Stimulated activated memory B cell treated with anti-CD40 and anti-IgM and Interleukin-4, amounts not matched to agents 10 μg/mL and 1 μg/mL and 100 μg/mL, for 72 hours (primary cell): ENCODE measurements at regions not wholly inside any gene's neighbourhood (a gene's known extent, or its start where the extent isn't known, plus 50 kb on each side); places are given as distances from the start of the nearest gene placed in this dataset.
"Not testable (repeated sequence)": the region's sequence is repeated elsewhere in the genome, so short reads cannot be mapped to it uniquely, and the experiment has no call there.

Experiments used
- ATAC-seq: fragments of 150-1000 bp; cut with Tn5 transposase; 2 replicates; pipeline ENCODE4 v1.10.0; 2021
- H3K27ac Mint-ChIP-seq: one replicate; pipeline ENCODE4 v1.8.0; 2022; ENCODE audit warnings: mild to moderate bottlenecking, mixed read lengths
- H3K27me3 Mint-ChIP-seq: one replicate; pipeline ENCODE4 v1.8.0; 2022; ENCODE audit warnings: mixed read lengths
- H3K36me3 Mint-ChIP-seq: one replicate; pipeline ENCODE4 v1.8.0; 2022; ENCODE audit warnings: mixed read lengths
- H3K4me1 Mint-ChIP-seq: one replicate; pipeline ENCODE4 v1.8.0; 2022; ENCODE audit warnings: mixed read lengths
- H3K4me3 Mint-ChIP-seq: one replicate; pipeline ENCODE4 v1.8.0; 2022; ENCODE audit warnings: mild to moderate bottlenecking, moderate library complexity, mixed read lengths
- H3K9me3 Mint-ChIP-seq: one replicate; pipeline ENCODE4 v1.8.0; 2022; ENCODE audit warnings: mixed read lengths

GRCh38 chr13:111486801-111487200 is 166.4 kb downstream of the TEX29 start:
- no peak overlapping the region for H3K4me3 Mint-ChIP-seq
- no peak for ATAC-seq
- H3K27me3 Mint-ChIP-seq = no peaks in the 10 kb centered on the region
- no peaks in the 10 kb centered on the region for H3K4me1 Mint-ChIP-seq
- H3K27ac Mint-ChIP-seq = no peak overlapping the region
- H3K9me3 Mint-ChIP-seq = peaks cover 4% of the 10 kb centered on the region
- H3K36me3 Mint-ChIP-seq = no peaks in the 10 kb centered on the region

- no peak for ATAC-seq
- H3K27me3 Mint-ChIP-seq = no peaks in the 10 kb centered on the region
- peaks cover 4% of the 10 kb centered on the region for H3K9me3 Mint-ChIP-seq
- H3K4me3 Mint-ChIP-seq = no peak overlapping the region
- H3K4me1 Mint-ChIP-seq = no peaks in the 10 kb centered on the region
- no peak overlapping the region for H3K27ac Mint-ChIP-seq
- H3K36me3 Mint-ChIP-seq = no peaks in the 10 kb centered on the region
Observed at GRCh38 chr13:111488486-111489132, 168.2 kb downstream of the TEX29 start.

- Mint-ChIP-seq H3K4me3 (no peak overlapping the region), H3K4me1 (no peaks in the 10 kb centered on the region), H3K36me3 (no peaks in the 10 kb centered on the region), H3K9me3 (peaks cover 4% of the 10 kb centered on the region), H3K27ac (no peak overlapping the region), H3K27me3 (no peaks in the 10 kb centered on the region)
- no peak for ATAC-seq
Observed at GRCh38 chr13:111489301-111489700, 168.9 kb downstream of the TEX29 start.

GRCh38 chr13:111490611-111491010 is 170.2 kb downstream of the TEX29 start:
- no peaks in the 10 kb centered on the region for H3K4me1 Mint-ChIP-seq
- ATAC-seq = no peak
- H3K27ac Mint-ChIP-seq = no peak overlapping the region
- H3K4me3 Mint-ChIP-seq = no peak overlapping the region
- H3K9me3 Mint-ChIP-seq = peaks cover 5% of the 10 kb centered on the region
- H3K27me3 Mint-ChIP-seq = no peaks in the 10 kb centered on the region
- no peaks in the 10 kb centered on the region for H3K36me3 Mint-ChIP-seq

- no peaks in the 10 kb centered on the region for H3K27me3 Mint-ChIP-seq
- no peak overlapping the region for H3K4me3 Mint-ChIP-seq
Observed at GRCh38 chr13:111491021-111491420, 170.6 kb downstream of the TEX29 start.

GRCh38 chr13:111491659-111492058 is 171.2 kb downstream of the TEX29 start:
- Mint-ChIP-seq H3K4me3 (no peak overlapping the region), H3K36me3 (no peaks in the 10 kb centered on the region), H3K27me3 (no peaks in the 10 kb centered on the region)

More at GRCh38 chr13:111491021-111491420, 170.6 kb downstream of the TEX29 start:
- H3K27ac Mint-ChIP-seq = no peak overlapping the region
- ATAC-seq = no peak
- H3K9me3 Mint-ChIP-seq = peaks cover 7% of the 10 kb centered on the region
- H3K4me1 Mint-ChIP-seq = no peaks in the 10 kb centered on the region
- no peaks in the 10 kb centered on the region for H3K36me3 Mint-ChIP-seq

GRCh38 chr13:111492341-111492950 is 172.0 kb downstream of the TEX29 start:
- no peak for ATAC-seq
- no peaks in the 10 kb centered on the region for H3K4me1 Mint-ChIP-seq
- no peak overlapping the region for H3K4me3 Mint-ChIP-seq
- peaks cover 3% of the 10 kb centered on the region for H3K9me3 Mint-ChIP-seq
- no peaks in the 10 kb centered on the region for H3K27me3 Mint-ChIP-seq
- H3K36me3 Mint-ChIP-seq = no peaks in the 10 kb centered on the region
- H3K27ac Mint-ChIP-seq = no peak overlapping the region

More at GRCh38 chr13:111491659-111492058, 171.2 kb downstream of the TEX29 start:
- Mint-ChIP-seq H3K4me1 (no peaks in the 10 kb centered on the region), H3K27ac (no peak overlapping the region), H3K9me3 (peaks cover 3% of the 10 kb centered on the region)
- ATAC-seq = no peak

- Mint-ChIP-seq H3K36me3 (no peaks in the 10 kb centered on the region), H3K27ac (no peak overlapping the region), H3K9me3 (peaks cover 3% of the 10 kb centered on the region), H3K27me3 (no peaks in the 10 kb centered on the region), H3K4me1 (no peaks in the 10 kb centered on the region), H3K4me3 (no peak overlapping the region)
- no peak for ATAC-seq
Observed at GRCh38 chr13:111492958-111493357, 172.5 kb downstream of the TEX29 start.

GRCh38 chr13:111493468-111493867 is 173.0 kb downstream of the TEX29 start:
- no peak overlapping the region for H3K4me3 Mint-ChIP-seq
- no peaks in the 10 kb centered on the region for H3K36me3 Mint-ChIP-seq
- peaks cover 3% of the 10 kb centered on the region for H3K9me3 Mint-ChIP-seq
- no peaks in the 10 kb centered on the region for H3K4me1 Mint-ChIP-seq
- H3K27me3 Mint-ChIP-seq = no peaks in the 10 kb centered on the region
- H3K27ac Mint-ChIP-seq = no peak overlapping the region
- no peak for ATAC-seq

GRCh38 chr13:111494641-111495040 is 174.2 kb downstream of the TEX29 start:
- no peak for ATAC-seq
- Mint-ChIP-seq H3K9me3 (peaks cover 3% of the 10 kb centered on the region), H3K36me3 (no peaks in the 10 kb centered on the region), H3K27ac (no peak overlapping the region), H3K27me3 (no peaks in the 10 kb centered on the region), H3K4me1 (no peaks in the 10 kb centered on the region), H3K4me3 (no peak overlapping the region)

- ATAC-seq, H3K36me3 Mint-ChIP-seq, H3K4me1 Mint-ChIP-seq, H3K4me3 Mint-ChIP-seq, H3K9me3 Mint-ChIP-seq, H3K27ac Mint-ChIP-seq, H3K27me3 Mint-ChIP-seq: not testable (repeated sequence)
Observed at GRCh38 chr13:111501596-111502535, 181.4 kb downstream of the TEX29 start.

- H3K4me3 Mint-ChIP-seq = no peak overlapping the region
- H3K4me1 Mint-ChIP-seq = no peaks in the 10 kb centered on the region
- peaks cover 7% of the 10 kb centered on the region for H3K9me3 Mint-ChIP-seq
- peaks cover 7% of the 10 kb centered on the region for H3K27me3 Mint-ChIP-seq
- no peaks in the 10 kb centered on the region for H3K36me3 Mint-ChIP-seq
- no peak overlapping the region for H3K27ac Mint-ChIP-seq
- ATAC-seq = no peak
Observed at GRCh38 chr13:111502957-111503356, 182.5 kb downstream of the TEX29 start.

GRCh38 chr13:111503376-111503775 is 182.9 kb downstream of the TEX29 start:
- no peak overlapping the region for H3K27ac Mint-ChIP-seq
- ATAC-seq = no peak
- H3K4me3 Mint-ChIP-seq = no peak overlapping the region
- peaks cover 7% of the 10 kb centered on the region for H3K27me3 Mint-ChIP-seq
- H3K36me3 Mint-ChIP-seq = no peaks in the 10 kb centered on the region
- H3K4me1 Mint-ChIP-seq = no peaks in the 10 kb centered on the region
- peaks cover 7% of the 10 kb centered on the region for H3K9me3 Mint-ChIP-seq

GRCh38 chr13:111503905-111504695 is 183.7 kb downstream of the TEX29 start:
- ATAC-seq = no peak

More at GRCh38 chr13:111503905-111504695, 183.7 kb downstream of the TEX29 start:
- no peaks in the 10 kb centered on the region for H3K36me3 Mint-ChIP-seq
- H3K4me1 Mint-ChIP-seq = no peaks in the 10 kb centered on the region
- no peak overlapping the region for H3K27ac Mint-ChIP-seq
- H3K9me3 Mint-ChIP-seq = peaks cover 7% of the 10 kb centered on the region
- H3K4me3 Mint-ChIP-seq = no peak overlapping the region
- H3K27me3 Mint-ChIP-seq = peaks cover 7% of the 10 kb centered on the region
